ENCODE measurements at regions not wholly inside any gene's neighbourhood (a gene's known extent, or its start where the extent isn't known, plus 50 kb on each side); places are given as distances from the start of the nearest gene placed in this dataset.
"Not testable (repeated sequence)": the region's sequence is repeated elsewhere in the genome, so short reads cannot be mapped to it uniquely, and the experiment has no call there.

DNA sequence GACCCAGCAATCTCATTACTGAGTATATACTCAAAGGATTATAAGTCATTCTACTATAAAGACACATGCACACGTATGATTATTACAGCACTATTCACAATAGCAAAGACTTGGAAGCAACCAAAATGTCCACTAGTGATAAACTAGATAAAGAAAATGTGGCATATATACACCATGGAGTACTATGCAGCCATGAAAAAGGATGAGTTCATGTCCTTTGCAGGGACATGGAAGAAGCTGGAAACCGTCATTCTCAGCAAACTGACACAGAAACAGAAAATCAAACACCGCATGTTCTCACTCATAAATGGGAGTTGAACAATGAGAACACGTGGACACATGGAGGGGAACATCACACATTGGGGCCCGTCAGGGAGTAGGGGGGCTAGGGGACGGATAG, 1600.0 kb upstream of the NUDT12 start:
- not testable (repeated sequence) for H3K36me3 Mint-ChIP-seq (ENCODE audit: low read depth); DNase-seq; H3K27ac Mint-ChIP-seq; ATAC-seq; H3K4me1 Mint-ChIP-seq; H3K4me3 Mint-ChIP-seq; H3K27me3 Mint-ChIP-seq
- H3K9me3 Mint-ChIP-seq = peaks cover 16% of the 10 kb centered on the region

GRCh38 chr5:105158526-105158925, 1595.9 kb upstream of the NUDT12 start:
- no peak for ATAC-seq
- peaks cover 27% of the 10 kb centered on the region for H3K9me3 Mint-ChIP-seq

DNA sequence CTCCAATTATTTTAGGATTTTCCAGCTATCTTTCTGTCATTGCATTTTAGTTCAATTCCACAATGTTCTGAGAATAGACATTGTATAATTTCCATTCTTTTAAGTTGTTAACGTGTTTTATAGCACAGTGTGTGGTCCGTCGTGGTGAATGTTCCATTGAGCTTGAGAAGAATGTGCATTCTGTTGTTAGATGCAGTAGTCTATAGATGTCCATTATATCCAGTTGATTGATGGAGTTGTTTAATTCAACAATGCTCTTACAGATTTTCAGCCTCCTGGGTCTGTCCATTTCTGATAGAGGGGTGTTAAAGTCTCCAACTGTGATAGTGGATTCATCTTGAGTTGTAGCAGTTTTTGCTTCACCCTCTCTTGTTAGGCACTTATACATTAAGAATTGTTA, 1587.7 kb upstream of the NUDT12 start:
- Mint-ChIP-seq H3K4me1 (no peaks in the 10 kb centered on the region), H3K27me3 (no peaks in the 10 kb centered on the region), H3K36me3 (ENCODE audit: low read depth) (no peaks in the 10 kb centered on the region), H3K27ac (no peak overlapping the region), H3K4me3 (no peak overlapping the region), H3K9me3 (peaks cover 20% of the 10 kb centered on the region)
- no peak for DNase-seq
- ATAC-seq = no peak

More at GRCh38 chr5:105158526-105158925, 1595.9 kb upstream of the NUDT12 start:
- H3K4me3 Mint-ChIP-seq = no peak overlapping the region
- DNase-seq = no peak
- no peaks in the 10 kb centered on the region for H3K4me1 Mint-ChIP-seq
- H3K27me3 Mint-ChIP-seq = no peaks in the 10 kb centered on the region
- no peaks in the 10 kb centered on the region for H3K36me3 Mint-ChIP-seq (ENCODE audit: low read depth)
- H3K27ac Mint-ChIP-seq = no peak overlapping the region

- no peak for ATAC-seq
- Mint-ChIP-seq H3K36me3 (ENCODE audit: low read depth) (no peaks in the 10 kb centered on the region), H3K27me3 (no peaks in the 10 kb centered on the region), H3K9me3 (peaks cover 9% of the 10 kb centered on the region), H3K27ac (no peak overlapping the region), H3K4me1 (no peaks in the 10 kb centered on the region), H3K4me3 (no peak overlapping the region)
- no peak for DNase-seq
Observed at GRCh38 chr5:105146867-105147266, 1584.3 kb upstream of the NUDT12 start.

GRCh38 chr5:105145152-105145551, 1582.6 kb upstream of the NUDT12 start:
- no peak overlapping the region for H3K27ac Mint-ChIP-seq
- H3K4me3 Mint-ChIP-seq = no peak overlapping the region
- ATAC-seq = no peak

GRCh38 chr5:105134328-105134727, 1571.7 kb upstream of the NUDT12 start:
- H3K9me3 Mint-ChIP-seq = peaks cover 18% of the 10 kb centered on the region
- H3K27ac Mint-ChIP-seq = no peak overlapping the region

More at GRCh38 chr5:105145152-105145551, 1582.6 kb upstream of the NUDT12 start:
- Mint-ChIP-seq H3K27me3 (no peaks in the 10 kb centered on the region), H3K9me3 (peaks cover 3% of the 10 kb centered on the region), H3K36me3 (ENCODE audit: low read depth) (no peaks in the 10 kb centered on the region), H3K4me1 (no peaks in the 10 kb centered on the region)
- DNase-seq = no peak

GRCh38 chr5:105133087-105133486, 1570.5 kb upstream of the NUDT12 start:
- H3K9me3 Mint-ChIP-seq = peaks cover 19% of the 10 kb centered on the region
- no peaks in the 10 kb centered on the region for H3K27me3 Mint-ChIP-seq
- H3K4me3 Mint-ChIP-seq = no peak overlapping the region
- H3K27ac Mint-ChIP-seq = no peak overlapping the region
- H3K36me3 Mint-ChIP-seq (ENCODE audit: low read depth) = no peaks in the 10 kb centered on the region
- no peaks in the 10 kb centered on the region for H3K4me1 Mint-ChIP-seq
- no peak for ATAC-seq
- DNase-seq = no peak

More at GRCh38 chr5:105134328-105134727, 1571.7 kb upstream of the NUDT12 start:
- no peaks in the 10 kb centered on the region for H3K27me3 Mint-ChIP-seq
- ATAC-seq = no peak
- no peak for DNase-seq
- no peak overlapping the region for H3K4me3 Mint-ChIP-seq
- no peaks in the 10 kb centered on the region for H3K36me3 Mint-ChIP-seq (ENCODE audit: low read depth)
- no peaks in the 10 kb centered on the region for H3K4me1 Mint-ChIP-seq

GRCh38 chr5:105132581-105132980, 1570.0 kb upstream of the NUDT12 start:
- no peak for ATAC-seq
- H3K27ac Mint-ChIP-seq = no peak overlapping the region
- H3K27me3 Mint-ChIP-seq = no peaks in the 10 kb centered on the region
- no peaks in the 10 kb centered on the region for H3K36me3 Mint-ChIP-seq (ENCODE audit: low read depth)
- H3K4me3 Mint-ChIP-seq = no peak overlapping the region
- DNase-seq = no peak
- peaks cover 19% of the 10 kb centered on the region for H3K9me3 Mint-ChIP-seq
- no peaks in the 10 kb centered on the region for H3K4me1 Mint-ChIP-seq

DNA sequence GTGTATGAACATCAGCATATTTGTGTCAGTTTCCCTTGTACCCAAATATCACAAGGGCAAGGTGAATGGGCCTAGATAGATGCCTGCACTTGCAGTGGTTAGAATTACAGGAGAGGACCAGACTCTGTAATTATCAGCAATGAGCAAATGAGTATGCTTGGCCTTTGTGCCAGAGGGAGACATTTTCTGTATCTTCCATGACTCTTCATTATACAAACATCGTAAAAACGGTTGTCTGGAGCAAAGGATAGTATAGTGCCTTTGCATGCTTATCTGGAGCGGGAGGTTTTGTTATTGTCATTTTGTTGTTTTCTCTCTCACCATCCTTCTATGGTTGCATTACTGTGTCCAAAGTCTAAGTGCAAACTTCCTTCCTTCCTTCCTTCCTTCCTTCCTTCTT, 1568.5 kb upstream of the NUDT12 start:
- Mint-ChIP-seq H3K36me3 (ENCODE audit: low read depth) (no peaks in the 10 kb centered on the region), H3K4me3 (no peak overlapping the region), H3K27ac (no peak overlapping the region), H3K9me3 (peaks cover 18% of the 10 kb centered on the region), H3K4me1 (no peaks in the 10 kb centered on the region), H3K27me3 (no peaks in the 10 kb centered on the region)
- no peak for ATAC-seq
- no peak for DNase-seq

DNA sequence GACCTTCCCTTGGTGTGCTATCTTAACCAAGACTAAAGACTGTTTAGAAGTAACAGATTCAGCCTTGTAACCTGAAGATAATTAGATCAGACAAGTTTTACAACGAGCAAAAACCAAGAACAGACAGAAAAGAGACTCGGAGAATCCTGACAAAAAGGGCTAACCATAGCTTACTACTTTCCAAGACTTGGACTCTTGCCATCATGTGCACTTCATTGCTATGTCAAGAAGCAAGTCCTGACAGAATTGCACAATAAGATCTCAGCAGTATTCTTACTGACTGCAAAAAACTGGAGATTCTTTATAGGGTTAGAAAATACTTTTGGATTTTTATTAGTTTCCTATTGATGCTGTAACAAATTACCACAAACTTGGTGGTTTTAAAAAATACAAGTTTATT, 1539.0 kb upstream of the NUDT12 start:
- no peaks in the 10 kb centered on the region for H3K36me3 Mint-ChIP-seq (ENCODE audit: low read depth)
- H3K27me3 Mint-ChIP-seq = no peaks in the 10 kb centered on the region
- H3K27ac Mint-ChIP-seq = no peak overlapping the region
- H3K4me1 Mint-ChIP-seq = no peaks in the 10 kb centered on the region
- peaks cover 12% of the 10 kb centered on the region for H3K9me3 Mint-ChIP-seq
- DNase-seq = no peak
- no peak overlapping the region for H3K4me3 Mint-ChIP-seq
- ATAC-seq = no peak

- ATAC-seq (no peak), DNase-seq (no peak)
- Mint-ChIP-seq H3K36me3 (ENCODE audit: low read depth) (no peaks in the 10 kb centered on the region), H3K4me3 (no peak overlapping the region), H3K9me3 (peaks cover 16% of the 10 kb centered on the region), H3K4me1 (no peaks in the 10 kb centered on the region), H3K27ac (no peak overlapping the region), H3K27me3 (no peaks in the 10 kb centered on the region)
Observed at GRCh38 chr5:105088961-105089360, 1526.4 kb upstream of the NUDT12 start.

GRCh38 chr5:105088102-105088501, 1525.5 kb upstream of the NUDT12 start:
- DNase-seq (no peak), ATAC-seq (no peak)
- Mint-ChIP-seq H3K27ac (no peak overlapping the region), H3K4me3 (no peak overlapping the region), H3K9me3 (peaks cover 16% of the 10 kb centered on the region), H3K36me3 (ENCODE audit: low read depth) (no peaks in the 10 kb centered on the region), H3K27me3 (no peaks in the 10 kb centered on the region), H3K4me1 (no peaks in the 10 kb centered on the region)

DNA sequence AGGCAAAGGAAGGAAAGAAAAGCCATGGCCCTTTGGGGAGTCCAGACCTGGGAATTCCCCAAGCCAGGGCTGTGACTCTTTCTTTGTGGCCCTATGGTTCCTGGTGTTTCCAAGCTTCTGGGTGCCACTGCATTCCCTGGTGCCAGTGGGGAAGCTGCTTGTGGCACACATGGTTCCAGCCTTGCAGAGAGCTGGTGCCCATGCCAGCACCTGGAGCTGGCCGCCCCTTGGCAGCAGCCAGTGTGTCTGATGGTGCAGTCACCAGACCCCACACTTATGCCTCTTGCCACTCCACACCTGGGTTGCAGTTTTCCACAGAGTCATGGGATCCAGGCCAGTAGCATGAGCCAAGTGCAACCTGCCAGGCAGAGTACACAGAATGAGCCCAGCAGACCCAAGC, 1495.3 kb upstream of the NUDT12 start:
- Mint-ChIP-seq H3K9me3 (peaks cover 14% of the 10 kb centered on the region), H3K36me3 (ENCODE audit: low read depth) (no peaks in the 10 kb centered on the region), H3K27ac (no peak overlapping the region), H3K4me1 (no peaks in the 10 kb centered on the region), H3K4me3 (no peak overlapping the region), H3K27me3 (no peaks in the 10 kb centered on the region)
- DNase-seq (no peak), ATAC-seq (no peak)

DNA sequence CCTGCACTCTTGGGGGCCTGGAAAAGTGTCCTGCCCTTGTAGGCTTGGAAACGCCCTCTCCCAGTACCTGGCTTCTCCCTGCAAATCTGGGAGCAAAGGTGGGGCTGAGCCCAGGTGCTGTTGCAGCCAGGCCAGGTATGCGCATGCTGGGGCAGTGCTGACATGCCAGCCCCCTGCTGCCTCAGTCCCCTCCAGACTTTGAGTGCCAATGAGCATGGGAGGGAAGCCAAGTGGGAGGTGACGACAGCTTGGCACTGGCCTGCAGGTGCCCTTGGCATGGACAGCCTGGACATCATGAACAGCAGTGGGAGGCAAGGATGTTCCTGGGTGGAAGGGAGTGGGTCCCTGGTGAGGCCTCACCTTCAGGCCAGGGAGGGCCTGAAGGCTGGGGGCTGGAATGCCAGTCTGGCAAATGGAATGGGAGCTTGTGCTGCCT, 1494.4 kb upstream of the NUDT12 start:
- H3K36me3 Mint-ChIP-seq (ENCODE audit: low read depth) = no peaks in the 10 kb centered on the region
- DNase-seq = no peak
- no peak overlapping the region for H3K27ac Mint-ChIP-seq
- no peak overlapping the region for H3K4me3 Mint-ChIP-seq
- H3K4me1 Mint-ChIP-seq = no peaks in the 10 kb centered on the region
- ATAC-seq = no peak
- H3K9me3 Mint-ChIP-seq = peaks cover 19% of the 10 kb centered on the region
- H3K27me3 Mint-ChIP-seq = no peaks in the 10 kb centered on the region

DNA sequence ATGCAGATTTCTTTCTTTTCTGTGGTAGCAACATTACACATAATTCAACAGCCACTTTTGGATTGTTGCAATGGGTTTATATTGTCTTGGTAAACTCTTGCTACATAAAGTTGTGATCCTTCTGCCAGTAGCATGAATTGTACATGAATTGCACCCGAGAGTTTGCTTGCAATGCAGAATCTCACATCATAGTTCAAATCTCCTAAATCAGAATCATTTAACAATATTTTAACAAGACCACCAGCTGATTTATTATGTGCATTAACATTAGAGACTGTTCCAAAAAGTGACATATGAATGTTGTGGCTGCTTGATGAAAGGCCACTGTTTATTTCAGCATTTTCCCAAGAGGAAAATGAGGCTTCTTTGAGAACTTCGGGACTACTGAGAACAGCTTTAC, 1491.8 kb upstream of the NUDT12 start:
- Mint-ChIP-seq H3K27ac (no peak overlapping the region), H3K27me3 (no peaks in the 10 kb centered on the region), H3K36me3 (ENCODE audit: low read depth) (no peaks in the 10 kb centered on the region), H3K4me3 (no peak overlapping the region), H3K4me1 (no peaks in the 10 kb centered on the region), H3K9me3 (peaks cover 29% of the 10 kb centered on the region)
- DNase-seq (no peak), ATAC-seq (no peak)

DNA sequence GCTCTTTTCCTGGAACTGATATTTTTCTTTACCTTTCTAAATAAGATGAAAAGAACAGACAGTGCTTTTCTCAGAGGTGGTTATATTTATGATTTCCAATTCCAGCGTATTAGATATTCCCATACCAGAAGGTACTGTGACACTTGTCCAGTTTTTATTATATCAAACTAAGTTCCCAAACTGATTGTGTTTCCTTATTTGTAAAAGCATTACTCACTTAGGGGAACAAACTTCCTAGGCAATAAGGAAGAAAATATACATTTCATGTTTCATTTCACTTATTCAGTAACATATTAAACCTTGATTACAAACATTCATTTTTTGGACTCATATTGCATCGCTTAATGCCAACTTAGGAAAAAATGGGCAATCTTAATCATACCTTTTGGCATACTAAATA, 1480.0 kb upstream of the NUDT12 start:
- DNase-seq (no peak), ATAC-seq (no peak)
- Mint-ChIP-seq H3K36me3 (ENCODE audit: low read depth) (no peaks in the 10 kb centered on the region), H3K4me1 (no peaks in the 10 kb centered on the region), H3K27me3 (no peaks in the 10 kb centered on the region), H3K27ac (no peak overlapping the region), H3K9me3 (peaks cover 8% of the 10 kb centered on the region), H3K4me3 (no peak overlapping the region)

Measured in activated naive CD8-positive, alpha-beta T cell treated with anti-CD3 and anti-CD28 coated beads, Interleukin-2, amount 50 U/mL, for 24 hours (primary cell).